ENCODE measurements at regions not wholly inside any gene's neighbourhood (a gene's known extent, or its start where the extent isn't known, plus 50 kb on each side); places are given as distances from the start of the nearest gene placed in this dataset.

DNA sequence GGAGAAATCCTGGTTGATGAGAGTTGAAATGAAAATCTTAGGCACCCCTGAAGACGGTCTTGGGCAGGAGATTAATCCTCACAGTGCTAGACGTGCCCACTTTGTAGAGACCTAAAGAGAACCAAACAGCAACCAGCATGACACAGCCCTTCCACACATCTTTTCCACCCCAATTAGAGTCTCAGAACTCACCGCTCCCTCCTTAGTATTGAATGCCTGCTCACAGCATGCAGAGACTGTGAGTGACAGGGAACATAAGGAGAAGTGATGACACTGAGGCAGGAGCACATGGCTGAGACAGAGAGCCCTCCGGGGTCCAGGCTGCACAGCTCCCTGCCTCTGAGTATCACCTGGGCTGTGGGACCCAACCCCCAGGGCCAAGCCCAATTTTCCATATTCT lies 367.6 kb downstream of the EIPR1 start:
- TF ChIP-seq, protein P1, sequence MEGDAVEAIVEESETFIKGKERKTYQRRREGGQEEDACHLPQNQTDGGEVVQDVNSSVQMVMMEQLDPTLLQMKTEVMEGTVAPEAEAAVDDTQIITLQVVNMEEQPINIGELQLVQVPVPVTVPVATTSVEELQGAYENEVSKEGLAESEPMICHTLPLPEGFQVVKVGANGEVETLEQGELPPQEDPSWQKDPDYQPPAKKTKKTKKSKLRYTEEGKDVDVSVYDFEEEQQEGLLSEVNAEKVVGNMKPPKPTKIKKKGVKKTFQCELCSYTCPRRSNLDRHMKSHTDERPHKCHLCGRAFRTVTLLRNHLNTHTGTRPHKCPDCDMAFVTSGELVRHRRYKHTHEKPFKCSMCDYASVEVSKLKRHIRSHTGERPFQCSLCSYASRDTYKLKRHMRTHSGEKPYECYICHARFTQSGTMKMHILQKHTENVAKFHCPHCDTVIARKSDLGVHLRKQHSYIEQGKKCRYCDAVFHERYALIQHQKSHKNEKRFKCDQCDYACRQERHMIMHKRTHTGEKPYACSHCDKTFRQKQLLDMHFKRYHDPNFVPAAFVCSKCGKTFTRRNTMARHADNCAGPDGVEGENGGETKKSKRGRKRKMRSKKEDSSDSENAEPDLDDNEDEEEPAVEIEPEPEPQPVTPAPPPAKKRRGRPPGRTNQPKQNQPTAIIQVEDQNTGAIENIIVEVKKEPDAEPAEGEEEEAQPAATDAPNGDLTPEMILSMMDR (conservative IDR thresholded peaks at IDR 0.05; ENCODE audit: low read length): no peak
- TF ChIP-seq EZH2phosphoT487 (IDR thresholded peaks at IDR 0.05; ENCODE audit: borderline replicate concordance, low read depth, low read length): no peak
